GM12873 (cell line): ENCODE measurements at regions not wholly inside any gene's neighbourhood (a gene's known extent, or its start where the extent isn't known, plus 50 kb on each side); places are given as distances from the start of the nearest gene placed in this dataset.

Experiments
- TF ChIP-seq, protein P1 (sequence below): IDR thresholded peaks from 2 replicates; pipeline ENCODE4 v1.5.1; 2012; ENCODE audit warnings: low read depth, mild to moderate bottlenecking, moderate library complexity, low read length, control low read depth; ENCODE audit not compliant: insufficient read depth; ENCODE audit errors: missing control alignments

DNA sequence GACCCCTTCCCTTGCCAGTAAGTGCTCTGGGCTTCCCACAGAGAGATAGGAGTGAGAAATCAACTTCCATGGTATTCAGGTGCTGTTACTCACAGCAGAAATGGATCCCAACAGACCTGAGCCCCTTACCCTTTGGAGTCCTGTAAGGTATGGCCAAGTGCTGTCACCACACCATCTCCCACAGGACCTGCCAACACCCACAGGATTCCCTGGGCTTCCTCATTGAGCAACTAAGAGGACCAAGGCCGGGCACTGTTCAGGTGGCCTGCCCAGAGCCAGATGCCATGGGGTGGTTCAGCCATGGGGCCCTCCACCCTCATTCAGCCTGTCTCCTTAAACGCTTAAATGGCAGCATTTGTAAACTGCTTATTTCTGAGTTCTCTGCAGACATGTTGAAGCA, 166.2 kb downstream of the TRIM43 start:
- TF ChIP-seq, protein P1, sequence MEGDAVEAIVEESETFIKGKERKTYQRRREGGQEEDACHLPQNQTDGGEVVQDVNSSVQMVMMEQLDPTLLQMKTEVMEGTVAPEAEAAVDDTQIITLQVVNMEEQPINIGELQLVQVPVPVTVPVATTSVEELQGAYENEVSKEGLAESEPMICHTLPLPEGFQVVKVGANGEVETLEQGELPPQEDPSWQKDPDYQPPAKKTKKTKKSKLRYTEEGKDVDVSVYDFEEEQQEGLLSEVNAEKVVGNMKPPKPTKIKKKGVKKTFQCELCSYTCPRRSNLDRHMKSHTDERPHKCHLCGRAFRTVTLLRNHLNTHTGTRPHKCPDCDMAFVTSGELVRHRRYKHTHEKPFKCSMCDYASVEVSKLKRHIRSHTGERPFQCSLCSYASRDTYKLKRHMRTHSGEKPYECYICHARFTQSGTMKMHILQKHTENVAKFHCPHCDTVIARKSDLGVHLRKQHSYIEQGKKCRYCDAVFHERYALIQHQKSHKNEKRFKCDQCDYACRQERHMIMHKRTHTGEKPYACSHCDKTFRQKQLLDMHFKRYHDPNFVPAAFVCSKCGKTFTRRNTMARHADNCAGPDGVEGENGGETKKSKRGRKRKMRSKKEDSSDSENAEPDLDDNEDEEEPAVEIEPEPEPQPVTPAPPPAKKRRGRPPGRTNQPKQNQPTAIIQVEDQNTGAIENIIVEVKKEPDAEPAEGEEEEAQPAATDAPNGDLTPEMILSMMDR, result no peak

DNA sequence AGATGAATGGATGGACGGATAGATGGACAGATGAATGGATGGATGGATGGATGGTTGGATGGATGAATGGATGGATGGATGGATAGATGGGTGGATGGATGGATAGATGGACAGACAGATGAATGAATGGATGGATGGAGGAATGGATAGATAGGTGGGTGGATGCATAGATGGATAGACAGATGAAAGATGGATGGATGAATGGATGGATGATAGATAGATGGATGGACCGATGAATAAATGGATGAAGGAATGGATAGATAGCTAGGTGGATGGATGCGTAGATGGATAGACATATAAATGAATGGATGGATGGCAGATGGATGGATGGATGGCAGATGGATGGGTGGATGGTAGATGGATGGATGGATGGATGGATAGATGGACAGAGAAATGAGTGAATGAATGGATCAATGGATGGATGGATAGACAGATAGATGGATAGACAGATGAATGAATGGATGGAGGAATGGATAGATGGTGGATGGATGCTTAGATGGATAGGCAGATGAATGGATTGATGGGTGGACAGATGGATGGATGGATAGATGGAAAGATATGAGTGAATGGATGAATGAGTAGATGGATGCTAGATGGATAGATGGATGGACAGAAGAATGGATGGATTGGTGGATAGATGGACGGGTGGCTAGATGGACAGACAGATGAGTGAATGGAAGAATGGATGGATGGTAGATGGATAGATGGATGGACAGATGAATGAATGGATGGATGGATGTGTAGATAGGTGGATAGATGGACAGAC, 167.9 kb downstream of the TRIM43 start:
- TF ChIP-seq, protein P1, result no peak

DNA sequence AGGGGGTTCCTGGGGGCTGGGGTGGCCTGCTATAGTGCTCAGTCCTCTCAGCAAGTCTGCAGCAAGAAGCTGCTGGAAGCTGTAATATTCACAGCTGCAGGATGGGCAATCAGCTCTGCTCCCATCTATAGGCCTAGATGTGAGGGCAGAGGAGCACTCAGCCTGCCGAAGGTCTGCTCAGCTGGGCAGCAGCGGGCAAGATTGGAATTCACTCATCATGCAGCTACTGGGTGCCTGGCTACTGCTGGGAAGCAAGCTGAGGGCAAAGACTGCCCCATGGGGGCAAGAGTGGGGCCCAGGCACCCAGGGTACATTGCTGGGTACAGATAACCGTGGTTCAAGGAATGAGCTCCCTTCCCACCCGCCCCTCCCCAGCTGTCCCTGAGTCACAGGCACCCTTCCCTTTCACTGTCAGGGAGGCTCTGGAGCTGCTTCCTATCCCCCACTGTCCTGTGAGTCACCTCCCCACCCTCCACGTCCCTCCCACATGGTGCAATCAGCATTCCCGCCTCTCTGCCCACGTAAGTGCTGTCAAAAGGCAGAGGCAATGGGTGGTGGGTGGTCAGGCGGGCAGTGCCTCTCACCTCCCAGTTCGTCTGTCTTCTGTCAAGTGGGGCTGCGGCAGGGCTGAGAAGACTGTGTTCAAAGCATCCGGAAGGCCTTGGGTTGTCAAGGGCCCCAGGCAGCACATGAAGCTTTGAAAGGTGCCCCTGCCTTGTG, 169.2 kb downstream of the TRIM43 start:
- TF ChIP-seq, protein P1, result no peak

DNA sequence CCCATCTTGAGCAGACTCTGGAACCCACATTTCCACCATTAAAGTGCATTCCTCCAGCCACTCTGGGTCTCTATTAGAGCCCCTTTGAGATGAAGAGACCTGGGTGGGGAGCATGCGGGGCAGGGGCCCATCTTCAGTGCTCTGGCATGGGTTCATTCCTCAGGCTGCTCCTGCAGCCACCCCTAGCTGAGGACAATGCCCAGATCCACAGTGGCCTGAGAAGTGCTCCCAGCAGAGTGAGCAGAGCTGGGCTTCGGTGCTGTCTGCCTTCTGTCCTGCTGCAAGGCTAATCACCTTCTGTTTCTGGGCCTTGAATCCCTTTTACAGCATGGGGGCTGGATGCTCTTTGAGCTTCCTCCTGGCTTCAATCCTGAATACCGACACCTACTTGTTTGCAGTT, 169.8 kb downstream of the TRIM43 start:
- TF ChIP-seq, protein P1, result no peak
